Astrocyte (in vitro differentiated cells and primary cell): ENCODE measurements at regions not wholly inside any gene's neighbourhood (a gene's known extent, or its start where the extent isn't known, plus 50 kb on each side); places are given as distances from the start of the nearest gene placed in this dataset.
A peak's percentile ranks its signal among the peaks of the same experiment; 100 is the strongest.

Experiments
- DNase-seq: peaks from one replicate; pipeline ENCODE4 v3.0.0-alpha.2; 2010; ENCODE audit warnings: low read depth
- FAIRE-seq: peaks from 2 replicates; lab custom pipeline; 2011; peaks lifted over from hg19 to GRCh38; lab: Jason Lieb, UNC
- H2AFZ ChIP-seq: 2 replicates; pipeline ENCODE4 v1.6.0; 2012; ENCODE audit warnings: low read depth, low read length, inconsistent platforms
- H3K27ac ChIP-seq: 2 replicates; pipeline ENCODE4 v1.5.1; 2011; ENCODE audit warnings: low read depth, low read length, inconsistent platforms
- H3K27me3 ChIP-seq: 2 replicates; pipeline ENCODE4 v1.6.0; 2011; ENCODE audit warnings: low read length, inconsistent platforms; ENCODE audit not compliant: insufficient read depth
- H3K36me3 ChIP-seq: 2 replicates; pipeline ENCODE4 v1.5.1; 2011; ENCODE audit warnings: low read length, inconsistent platforms; ENCODE audit not compliant: insufficient read depth
- H3K4me1 ChIP-seq: 2 replicates; pipeline ENCODE4 v1.5.1; 2011; ENCODE audit warnings: low read length, inconsistent platforms; ENCODE audit not compliant: insufficient read depth
- H3K4me2 ChIP-seq: 2 replicates; pipeline ENCODE4 v1.6.0; 2012; ENCODE audit warnings: low read length, inconsistent platforms
- H3K4me3 ChIP-seq: 2 replicates; pipeline ENCODE4 v1.5.1; 2011; ENCODE audit warnings: low read depth, mild to moderate bottlenecking, low read length, inconsistent platforms; ENCODE audit not compliant: insufficient read depth
- H3K79me2 ChIP-seq: 2 replicates; pipeline ENCODE4 v1.6.0; 2012; ENCODE audit warnings: mild to moderate bottlenecking, low read length, inconsistent platforms; ENCODE audit not compliant: insufficient read depth
- H3K9ac ChIP-seq: 2 replicates; pipeline ENCODE4 v1.6.0; 2012; ENCODE audit warnings: mild to moderate bottlenecking, low read length, inconsistent platforms
- H3K9me3 ChIP-seq: 2 replicates; pipeline ENCODE4 v1.5.1; 2012; ENCODE audit warnings: low read depth, mild to moderate bottlenecking, low read length, inconsistent platforms; ENCODE audit not compliant: insufficient read depth
- H4K20me1 ChIP-seq: 2 replicates; pipeline ENCODE4 v1.6.0; 2012; ENCODE audit warnings: low read length, inconsistent platforms; ENCODE audit not compliant: insufficient read depth
- H3K27ac Mint-ChIP-seq: one replicate; pipeline ENCODE4 v1.8.0; 2021; ENCODE audit warnings: mild to moderate bottlenecking, mixed read lengths; ENCODE audit not compliant: unreplicated experiment
- H3K27me3 Mint-ChIP-seq: one replicate; pipeline ENCODE4 v1.8.0; 2021; ENCODE audit warnings: low read depth, mixed read lengths; ENCODE audit not compliant: unreplicated experiment
- H3K36me3 Mint-ChIP-seq: one replicate; pipeline ENCODE4 v1.8.0; 2021; ENCODE audit warnings: low read depth, mixed read lengths; ENCODE audit not compliant: unreplicated experiment
- H3K4me1 Mint-ChIP-seq: one replicate; pipeline ENCODE4 v1.8.0; 2021; ENCODE audit warnings: low read depth, mixed read lengths; ENCODE audit not compliant: unreplicated experiment
- H3K4me3 Mint-ChIP-seq: one replicate; pipeline ENCODE4 v1.8.0; 2021; ENCODE audit warnings: mild to moderate bottlenecking, moderate library complexity, mixed read lengths; ENCODE audit not compliant: unreplicated experiment
- H3K9me3 Mint-ChIP-seq: one replicate; pipeline ENCODE4 v1.8.0; 2021; ENCODE audit warnings: mild to moderate bottlenecking, mixed read lengths; ENCODE audit not compliant: unreplicated experiment
- CTCF ChIP-seq: IDR thresholded peaks from 2 replicates; pipeline ENCODE4 v1.5.1; 2011; ENCODE audit warnings: low read depth, mild to moderate bottlenecking, inconsistent platforms, low read length, moderate library complexity; ENCODE audit not compliant: insufficient read depth
- EZH2 ChIP-seq: IDR thresholded peaks from 2 replicates; pipeline ENCODE4 v1.6.1; 2012; ENCODE audit warnings: mild to moderate bottlenecking, low read length, inconsistent platforms; ENCODE audit not compliant: insufficient read depth

DNA sequence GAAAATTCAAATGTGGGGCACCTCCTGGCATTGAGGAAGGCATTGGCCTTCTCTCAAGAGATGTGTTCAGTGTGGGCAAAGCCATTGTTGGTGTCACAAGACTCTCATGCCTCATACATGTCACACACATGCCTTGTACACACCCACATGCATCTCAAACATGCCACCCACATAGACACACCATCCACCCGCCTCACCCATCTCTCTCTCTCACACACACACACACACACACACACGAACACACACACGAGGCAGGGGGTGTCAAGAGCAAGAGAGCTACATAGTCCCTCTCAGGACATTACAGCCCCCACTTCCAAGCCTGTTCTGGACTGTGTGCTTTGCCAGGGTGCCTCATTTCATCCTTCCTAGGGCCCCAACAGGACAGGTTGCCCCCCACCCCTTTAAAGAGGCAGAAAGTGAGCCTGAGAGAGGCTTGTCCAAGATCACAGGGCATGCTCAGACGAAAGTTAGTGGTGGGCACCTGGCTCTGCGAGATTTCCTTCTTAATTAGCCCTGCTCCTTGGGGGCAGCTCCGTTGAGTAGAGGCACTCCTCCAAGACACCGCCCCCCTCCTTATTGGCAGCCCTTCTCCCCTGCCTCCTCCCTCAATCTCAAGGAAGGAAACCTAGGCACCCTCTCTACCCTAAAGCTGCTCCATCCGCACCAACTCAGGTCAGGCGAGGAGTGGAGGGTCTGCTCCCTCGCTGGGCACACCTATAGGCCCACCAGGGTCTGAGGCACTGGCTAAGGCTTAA lies 50.5 kb upstream of the CCDC174 start:
- Histone ChIP-seq H3K27ac (no peak overlapping the region), H3K4me2 (no peak overlapping the region), H3K9me3 (peaks cover 4% of the 10 kb centered on the region), H2AFZ (no peak overlapping the region), H3K79me2 (no peaks in the 10 kb centered on the region), H3K36me3 (no peaks in the 10 kb centered on the region), H3K4me1 (peaks cover 4% of the 10 kb centered on the region), H3K9ac (no peak overlapping the region), H4K20me1 (no peaks in the 10 kb centered on the region), H3K27me3 (peaks cover 39% of the 10 kb centered on the region), H3K4me3 (no peak overlapping the region)
- Mint-ChIP-seq H3K27me3 (peaks cover 42% of the 10 kb centered on the region), H3K36me3 (no peaks in the 10 kb centered on the region), H3K9me3 (no peaks in the 10 kb centered on the region), H3K4me3 (no peak overlapping the region), H3K27ac (no peak overlapping the region), H3K4me1 (peaks cover 9% of the 10 kb centered on the region)
- TF ChIP-seq CTCF (no peak), EZH2 (no peak)
- no peak for FAIRE-seq
- no peak for DNase-seq

- Mint-ChIP-seq H3K9me3 (no peaks in the 10 kb centered on the region), H3K27ac (no peak overlapping the region), H3K4me3 (peak overlapping the region; percentile 37), H3K27me3 (peaks cover 44% of the 10 kb centered on the region), H3K36me3 (no peaks in the 10 kb centered on the region), H3K4me1 (peaks cover 12% of the 10 kb centered on the region)
- Histone ChIP-seq H3K27me3 (peaks cover 39% of the 10 kb centered on the region), H3K9ac (no peak overlapping the region), H4K20me1 (no peaks in the 10 kb centered on the region), H3K79me2 (no peaks in the 10 kb centered on the region), H3K36me3 (no peaks in the 10 kb centered on the region), H3K4me2 (no peak overlapping the region), H3K27ac (no peak overlapping the region), H3K9me3 (peaks cover 4% of the 10 kb centered on the region), H3K4me1 (peaks cover 4% of the 10 kb centered on the region), H3K4me3 (no peak overlapping the region), H2AFZ (no peak overlapping the region)
- no peak for TF ChIP-seq CTCF
- TF ChIP-seq EZH2, result no peak
- DNase-seq, result no peak
- FAIRE-seq, result no peak
Measured at GRCh38 chr3:14601692-14602005, 49.9 kb upstream of the CCDC174 start.
